Fibroblast of skin of back (primary cell): ENCODE measurements at regions not wholly inside any gene's neighbourhood (a gene's known extent, or its start where the extent isn't known, plus 50 kb on each side); places are given as distances from the start of the nearest gene placed in this dataset.

ENCODE experiments used
- DNase-seq: peaks from one replicate; pipeline ENCODE4 v3.0.0-alpha.2; 2013

DNA sequence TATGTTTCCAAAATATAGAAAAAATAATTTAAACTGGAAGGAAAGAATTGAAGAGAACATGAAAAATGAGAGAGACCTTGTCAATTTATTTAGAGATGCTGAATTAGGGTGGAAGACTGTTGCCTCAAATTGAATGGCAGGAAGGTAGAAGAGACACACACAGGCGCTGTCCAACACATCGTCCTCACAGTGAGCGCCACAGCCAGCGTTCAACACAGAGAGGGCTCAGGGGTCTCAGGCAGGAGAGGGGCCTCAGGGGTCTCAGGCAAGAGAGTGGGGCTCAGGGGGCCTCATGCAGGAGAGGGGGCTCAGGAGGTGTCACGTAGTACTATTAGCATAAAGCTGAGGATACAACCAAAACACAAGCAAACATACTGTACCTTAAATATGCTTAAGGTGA is 65.7 kb downstream of the TMEM18 start:
- DNase-seq, result no peak

DNA sequence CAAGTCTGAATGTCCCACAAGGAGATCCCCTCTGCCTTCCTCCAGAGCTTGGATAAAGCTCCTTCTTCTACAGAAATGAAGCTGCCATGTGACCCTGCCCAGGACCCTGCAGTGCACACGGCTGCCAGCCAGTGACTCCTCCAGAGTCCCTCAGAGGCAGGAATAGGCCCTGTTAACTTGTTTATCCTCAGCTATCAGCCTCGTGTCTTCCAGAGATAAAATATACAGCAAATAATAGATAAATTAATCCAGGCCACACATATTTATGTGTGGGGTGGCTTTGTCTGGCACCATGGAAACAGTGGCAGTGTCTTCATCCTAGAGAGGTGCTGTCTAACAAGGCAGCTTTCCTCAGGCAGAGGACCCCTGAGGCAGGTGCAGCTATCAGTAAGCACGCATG is 66.7 kb downstream of the TMEM18 start:
- DNase-seq, result no peak

DNA sequence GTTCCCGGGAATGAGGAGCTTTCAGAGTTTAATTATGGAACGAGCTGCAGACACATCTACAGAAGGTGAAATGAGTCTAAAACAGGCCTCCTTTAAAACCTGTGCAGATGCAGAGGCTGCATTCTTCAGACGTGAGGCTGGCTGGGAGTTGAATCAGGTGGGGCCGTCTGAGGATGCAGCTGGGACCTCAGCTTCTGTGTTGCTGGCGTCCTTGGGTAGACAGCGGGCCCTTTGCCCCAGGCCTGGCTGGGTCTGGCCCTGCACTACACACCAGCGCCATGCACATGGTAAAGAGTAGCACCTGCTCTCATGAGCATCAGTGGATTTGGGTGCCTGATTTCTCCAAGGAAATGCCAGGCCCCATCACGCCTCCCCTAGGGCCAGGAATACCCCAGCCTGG is 67.3 kb downstream of the TMEM18 start:
- DNase-seq, result no peak

DNA sequence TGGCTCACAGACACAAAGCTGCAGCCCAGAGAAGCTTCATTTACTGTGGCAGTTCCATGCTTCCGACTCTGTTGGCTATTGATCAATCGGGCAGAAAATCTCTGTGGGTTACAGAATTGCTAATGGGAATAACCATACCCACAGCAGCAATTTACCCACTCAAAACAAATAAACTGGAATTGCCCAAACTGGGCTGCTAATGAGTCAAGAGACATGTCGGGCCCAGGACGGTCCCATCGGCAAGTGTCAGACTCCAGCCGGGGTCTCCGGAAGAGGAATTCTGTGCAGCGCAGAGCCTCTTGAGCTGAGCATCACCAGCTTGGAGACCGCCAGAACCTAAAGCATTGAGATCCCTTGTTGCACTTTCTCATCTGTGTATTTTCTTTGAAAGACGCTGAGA is 67.8 kb downstream of the TMEM18 start:
- no peak for DNase-seq

DNA sequence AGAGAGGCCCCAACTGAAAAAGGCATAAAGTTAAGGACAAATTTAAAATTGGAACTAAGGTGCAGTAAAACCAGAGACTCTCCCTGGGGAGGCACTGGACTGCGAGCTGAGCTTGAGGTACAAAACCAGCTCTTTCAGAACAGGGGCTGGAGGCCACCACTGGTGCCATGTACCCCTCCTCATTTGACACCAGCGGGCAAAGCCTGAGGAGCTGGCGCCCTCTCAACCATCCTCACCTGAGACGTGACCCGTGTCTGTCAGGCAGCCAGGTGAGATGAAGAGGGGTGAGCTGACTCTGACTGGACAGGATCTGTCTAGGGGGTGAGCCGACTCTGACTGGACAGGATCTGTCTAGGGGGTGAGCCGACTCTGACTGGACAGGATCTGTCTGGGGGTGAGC is 68.5 kb downstream of the TMEM18 start:
- DNase-seq, result no peak

DNA sequence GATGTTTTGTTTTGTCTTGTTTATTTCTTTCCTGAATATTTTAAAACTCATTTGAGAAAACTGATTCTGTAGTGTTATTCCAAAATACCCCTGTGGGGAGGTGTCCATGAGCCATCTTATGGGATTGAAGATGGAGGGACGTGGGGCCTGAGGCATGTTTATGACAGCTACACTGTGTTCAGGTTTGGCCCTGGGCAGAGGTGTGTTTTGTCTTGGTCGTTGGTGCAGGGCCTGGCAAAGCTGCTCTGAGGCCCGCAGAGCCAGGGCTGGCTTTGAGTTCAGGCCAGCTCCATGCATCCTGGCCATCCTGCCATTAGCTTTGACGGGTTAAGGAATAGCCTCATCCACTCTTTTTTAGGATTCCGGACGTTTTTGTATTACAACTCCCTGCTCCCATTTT is 68.9 kb downstream of the TMEM18 start:
- DNase-seq, result no peak

DNA sequence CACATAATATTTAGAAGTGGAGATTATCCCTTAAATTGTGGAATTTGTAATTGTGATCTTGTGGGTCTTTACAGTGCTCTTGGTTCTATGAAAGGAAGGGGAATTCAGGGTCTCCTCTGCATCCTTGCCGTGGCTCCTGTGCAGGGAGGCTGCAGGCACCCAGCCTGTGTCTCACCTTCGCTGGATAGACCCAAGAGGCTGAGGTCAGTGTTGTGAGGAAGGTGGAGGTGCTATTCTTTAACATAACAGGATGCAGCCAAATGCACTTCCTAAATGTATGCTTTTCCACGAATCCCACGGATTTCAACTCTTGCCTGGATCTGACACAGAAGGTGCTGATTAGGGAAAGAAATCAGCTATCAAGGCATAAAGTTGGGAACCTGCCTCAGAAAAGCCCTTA is 69.5 kb downstream of the TMEM18 start:
- no peak for DNase-seq

DNA sequence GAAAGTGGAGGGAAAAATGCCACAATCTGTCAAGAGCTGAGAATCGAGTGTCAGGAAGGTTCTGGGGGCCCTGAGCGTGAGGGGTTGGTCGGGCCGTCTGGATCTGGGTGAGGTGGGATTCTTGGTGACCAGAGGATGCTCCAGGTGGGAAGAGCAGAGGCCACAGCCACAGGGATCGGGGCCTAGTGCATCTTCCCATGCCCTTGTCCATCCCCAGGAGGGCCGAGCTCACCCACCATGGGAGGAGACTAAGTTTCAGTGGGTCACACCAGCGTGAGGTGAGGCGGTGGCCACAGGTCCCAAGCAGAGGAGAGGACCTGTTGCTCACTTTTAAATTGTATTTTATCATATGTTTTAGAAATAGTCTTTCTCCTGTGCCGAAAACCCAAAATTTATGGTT is 70.0 kb downstream of the TMEM18 start:
- DNase-seq, result no peak

DNA sequence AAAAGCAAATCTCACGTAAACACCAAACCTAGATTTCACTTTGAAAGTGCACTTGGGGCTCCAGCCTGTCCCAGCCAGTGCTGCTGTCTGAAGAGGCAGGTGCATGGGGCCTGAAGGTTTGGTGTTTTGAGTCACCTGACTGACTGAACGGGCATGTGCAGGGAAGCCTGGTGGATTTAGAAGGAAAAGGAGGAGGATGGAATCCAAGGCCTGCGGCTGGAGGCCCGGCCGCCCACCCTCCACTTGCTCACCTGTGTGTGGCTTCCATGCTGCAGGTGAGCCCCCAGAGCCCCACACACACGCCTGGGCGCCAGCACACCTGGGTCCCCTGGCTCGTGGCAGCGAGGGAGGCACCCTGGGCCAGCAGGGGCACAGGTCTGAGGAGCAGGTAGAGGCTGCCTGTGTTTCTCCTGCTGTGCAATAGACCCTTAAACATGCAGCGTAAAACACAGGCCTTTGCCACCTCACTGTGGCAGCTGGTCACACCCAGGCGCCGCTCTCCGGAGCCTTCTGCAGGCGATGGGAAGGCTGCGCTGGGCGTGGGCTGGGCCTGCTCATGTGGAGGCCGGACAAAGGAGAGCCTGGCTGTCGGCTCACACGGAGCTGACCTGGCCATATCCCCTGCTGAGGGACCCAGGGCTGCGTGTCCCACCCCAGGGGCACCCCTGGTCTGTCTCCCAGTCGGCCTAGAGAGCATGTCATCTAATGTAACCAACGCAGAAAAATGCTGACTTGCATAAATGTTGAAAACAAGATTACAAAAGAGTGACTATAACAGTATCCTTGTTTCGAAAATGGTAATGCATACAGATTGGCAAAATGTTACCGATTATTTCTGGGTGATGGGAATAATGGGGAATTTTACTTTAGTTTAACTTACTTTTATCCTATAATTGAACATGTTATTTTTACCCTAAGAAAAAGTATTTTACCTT is 71.3 kb downstream of the TMEM18 start:
- no peak for DNase-seq

DNA sequence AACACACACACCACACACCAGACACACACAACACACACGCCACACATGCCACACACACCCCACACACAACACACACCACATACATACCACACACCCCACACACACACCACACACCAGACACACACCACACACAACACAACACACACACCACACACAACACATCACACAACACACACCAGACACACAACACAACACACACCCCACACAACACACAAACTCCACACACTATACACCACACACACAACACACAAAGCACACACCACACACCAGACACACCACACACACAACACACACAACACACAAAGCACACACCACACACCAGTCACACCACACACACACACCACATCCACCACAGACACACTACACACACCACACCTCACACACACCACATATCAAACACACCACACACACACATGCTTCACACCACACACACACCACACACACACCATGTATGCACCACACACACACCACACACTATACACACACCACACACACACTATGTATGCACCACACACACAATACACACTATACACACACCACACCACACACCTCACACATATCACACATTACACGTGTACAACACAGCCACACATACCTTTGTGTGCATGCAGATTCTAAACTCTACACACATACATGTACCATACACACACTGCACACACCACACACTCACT is 72.2 kb downstream of the TMEM18 start:
- no peak for DNase-seq

DNA sequence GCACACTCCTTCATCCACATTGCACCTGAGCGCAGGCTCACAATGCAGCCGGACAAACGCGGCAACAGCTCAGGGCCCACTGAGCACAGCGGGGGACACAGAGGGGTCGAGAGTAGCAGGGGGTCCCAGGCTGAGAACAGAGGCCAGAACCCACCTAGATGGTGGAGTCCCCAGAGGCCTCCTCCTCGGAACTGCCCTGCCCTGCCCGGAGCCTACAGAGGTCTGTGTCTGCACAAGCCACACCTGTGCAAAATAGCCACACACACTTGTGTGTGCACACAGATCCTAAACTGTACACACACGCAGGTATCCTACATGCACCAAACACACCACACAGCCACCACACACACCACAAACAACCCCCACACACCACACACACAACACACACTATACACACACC is 72.8 kb downstream of the TMEM18 start:
- DNase-seq, result no peak

DNA sequence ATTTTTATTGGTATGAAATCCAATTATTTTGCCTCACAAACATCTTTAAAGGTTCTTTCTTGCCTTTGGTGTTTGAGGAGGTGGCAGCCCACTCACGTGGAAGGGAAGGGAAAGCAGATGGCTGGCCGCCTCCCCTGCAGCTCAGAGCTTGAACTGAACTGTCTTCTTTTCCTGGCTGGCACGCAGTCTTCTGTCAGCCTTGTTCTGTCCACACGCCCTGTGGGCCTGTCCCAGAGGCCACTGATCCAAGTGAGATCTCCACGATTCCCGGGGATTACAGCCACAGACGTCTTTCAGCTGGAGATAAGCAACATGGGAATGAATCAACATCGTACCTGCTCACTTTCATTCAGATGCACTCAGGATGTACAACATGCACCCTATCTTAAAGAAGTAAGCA is 73.3 kb downstream of the TMEM18 start:
- no peak for DNase-seq

DNA sequence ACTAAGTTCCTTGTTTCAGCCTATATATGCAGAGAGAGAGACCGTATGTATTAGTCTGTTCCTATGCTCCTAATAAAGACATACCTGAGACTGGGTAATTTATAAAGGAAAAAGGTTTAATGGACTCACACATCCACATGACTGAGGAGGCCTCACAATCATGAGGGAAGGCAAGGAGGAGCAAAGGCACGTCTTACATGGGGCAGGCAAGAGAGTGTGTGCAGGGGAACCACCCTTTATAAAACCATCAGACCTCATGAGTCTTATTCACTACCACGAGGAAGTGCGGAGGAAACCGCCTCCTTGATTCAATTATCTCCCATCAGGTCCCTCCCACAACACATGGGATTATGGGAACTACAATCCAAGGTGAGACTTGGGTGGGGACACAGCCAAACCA is 73.8 kb downstream of the TMEM18 start:
- DNase-seq, result no peak

DNA sequence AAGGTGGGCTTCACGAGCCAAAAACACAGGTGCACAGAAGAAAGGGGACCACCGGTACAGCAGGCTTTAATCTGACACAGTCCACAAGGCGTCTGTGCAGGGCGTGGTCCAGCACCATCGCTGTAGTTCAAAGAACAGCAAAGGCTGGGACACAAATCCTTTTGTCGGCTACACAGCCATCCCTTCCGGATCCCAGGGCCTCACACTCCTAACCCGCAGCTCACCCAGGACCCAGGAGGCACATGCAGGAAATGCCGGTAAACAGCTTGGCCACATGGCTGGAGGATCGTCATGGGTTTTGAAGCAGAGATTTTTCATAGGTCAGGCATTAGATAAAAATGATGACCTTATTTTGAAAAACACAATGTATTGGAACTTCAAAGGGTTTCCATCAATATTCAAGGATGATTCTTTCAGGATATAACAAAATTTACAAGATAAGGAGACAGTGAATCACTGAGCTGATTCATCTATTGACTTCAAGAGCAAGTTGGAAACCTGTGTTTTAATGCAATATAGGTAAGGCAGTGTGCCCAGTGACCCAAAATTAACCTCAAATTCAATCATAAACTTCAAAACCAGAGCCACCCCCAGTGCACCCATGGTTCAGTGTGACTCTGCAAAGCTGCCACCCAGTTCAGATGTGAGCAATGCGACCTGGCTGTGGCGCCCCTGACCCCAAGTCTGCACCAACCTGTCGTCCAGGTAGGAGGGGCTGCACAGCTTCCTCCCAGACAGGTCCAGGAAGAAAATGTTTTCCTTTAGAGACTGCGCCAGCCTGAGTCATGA is 74.4 kb downstream of the TMEM18 start:
- DNase-seq, result no peak

DNA sequence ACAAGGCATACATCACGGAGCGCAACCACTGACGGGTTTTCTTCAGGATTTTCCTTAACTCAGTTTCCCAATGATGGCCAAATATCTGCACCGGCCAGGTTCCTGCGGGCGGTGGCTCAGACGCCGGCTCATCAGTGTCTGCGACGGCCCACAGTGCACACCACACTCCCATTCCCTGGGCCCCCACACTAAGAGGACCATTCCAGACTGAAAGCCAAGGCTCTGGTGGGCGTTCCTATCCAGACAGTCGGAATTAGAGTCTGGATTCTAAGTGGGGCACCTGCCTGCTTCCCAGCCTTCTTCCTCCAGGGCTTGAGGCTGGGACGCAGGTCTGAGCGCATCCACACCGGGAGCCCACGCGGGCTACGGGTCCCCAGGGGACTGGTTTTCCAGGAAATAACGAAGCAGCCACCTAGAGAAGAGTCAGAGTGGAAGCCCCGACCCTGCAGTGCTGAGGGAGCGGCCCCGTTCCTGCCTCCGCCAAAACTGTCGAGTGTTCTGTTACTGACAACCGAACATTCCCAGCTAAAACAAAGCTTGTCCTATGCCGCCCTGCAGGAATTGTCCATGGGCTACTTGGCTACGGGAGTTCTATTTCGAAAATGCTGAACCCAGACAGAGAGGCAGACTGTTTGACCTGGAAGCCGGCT is 75.3 kb downstream of the TMEM18 start:
- DNase-seq, result no peak

DNA sequence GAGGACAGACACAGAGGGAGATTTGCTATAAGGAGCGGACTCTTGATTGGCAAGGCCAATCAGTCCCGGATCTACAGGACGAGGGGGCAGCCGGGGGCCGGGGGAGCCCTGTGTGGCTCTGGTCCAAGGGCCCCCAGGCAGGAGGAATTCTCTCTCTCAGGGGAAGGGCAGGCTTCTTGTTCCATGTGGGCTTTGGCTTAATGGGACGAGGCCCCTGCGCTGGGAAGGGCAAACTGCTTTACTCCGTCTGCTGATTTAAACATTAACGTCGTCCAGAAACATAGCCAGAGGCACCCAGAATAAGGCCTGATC is 75.9 kb downstream of the TMEM18 start:
- DNase-seq, result no peak

DNA sequence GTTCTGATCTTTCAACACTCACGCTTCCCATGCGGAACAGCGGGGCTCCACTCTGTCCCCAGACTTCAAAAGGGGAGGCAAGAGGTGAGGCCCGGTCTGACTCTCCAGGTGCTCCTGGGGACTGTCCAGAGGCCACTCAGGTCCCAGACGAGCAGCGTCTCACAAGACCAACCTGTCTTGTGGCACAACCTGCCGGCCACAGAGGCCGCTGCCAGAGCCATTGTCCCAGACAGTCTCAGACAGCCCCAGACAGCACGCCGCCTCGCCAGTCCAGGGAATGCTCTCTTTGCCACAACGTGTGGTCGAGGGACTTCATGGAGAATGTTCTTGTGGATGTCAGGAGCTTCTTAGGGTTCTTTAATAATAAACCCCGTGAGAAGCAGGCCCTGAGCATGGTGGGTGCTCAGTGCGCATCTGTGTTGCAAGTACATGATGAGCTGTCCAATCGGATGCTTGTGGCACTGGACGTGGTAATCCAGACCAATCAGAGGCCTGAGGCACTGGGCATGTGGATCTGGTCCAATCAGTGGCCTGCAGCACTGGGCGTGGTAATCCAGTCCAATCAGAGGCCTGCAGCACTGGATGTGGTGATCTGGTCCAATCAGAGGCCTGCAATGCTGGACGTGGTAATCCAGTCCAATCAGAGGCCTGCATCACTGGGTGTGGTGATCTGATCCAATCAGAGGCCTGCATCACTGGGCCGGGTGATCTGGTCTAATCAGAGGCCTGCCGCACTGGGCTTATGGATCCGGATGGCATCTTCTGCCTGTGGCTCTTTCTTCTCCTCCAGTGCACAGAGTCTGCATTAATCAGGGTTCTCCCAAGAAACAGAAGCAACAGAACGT is 76.4 kb downstream of the TMEM18 start:
- DNase-seq, result no peak

DNA sequence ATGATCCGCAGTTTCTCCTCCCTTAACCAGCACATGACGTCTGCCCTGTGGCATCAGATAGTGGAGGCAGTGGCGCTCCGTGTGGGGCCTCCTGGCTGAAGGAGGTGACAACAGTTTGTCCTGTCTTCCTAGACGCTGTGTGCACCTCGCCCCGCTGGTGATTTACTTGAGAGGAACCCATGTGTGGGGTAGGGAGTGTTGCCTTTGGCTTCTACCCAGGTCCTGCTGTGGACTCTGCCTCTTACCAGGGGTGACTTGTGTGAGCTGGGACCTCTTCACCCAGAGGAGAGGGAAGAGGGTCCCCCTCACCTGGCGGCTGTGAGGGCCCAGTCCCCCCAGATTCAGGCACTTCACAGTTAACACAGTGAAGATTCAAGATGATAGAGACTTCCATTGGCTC is 77.6 kb downstream of the TMEM18 start:
- DNase-seq, result no peak

DNA sequence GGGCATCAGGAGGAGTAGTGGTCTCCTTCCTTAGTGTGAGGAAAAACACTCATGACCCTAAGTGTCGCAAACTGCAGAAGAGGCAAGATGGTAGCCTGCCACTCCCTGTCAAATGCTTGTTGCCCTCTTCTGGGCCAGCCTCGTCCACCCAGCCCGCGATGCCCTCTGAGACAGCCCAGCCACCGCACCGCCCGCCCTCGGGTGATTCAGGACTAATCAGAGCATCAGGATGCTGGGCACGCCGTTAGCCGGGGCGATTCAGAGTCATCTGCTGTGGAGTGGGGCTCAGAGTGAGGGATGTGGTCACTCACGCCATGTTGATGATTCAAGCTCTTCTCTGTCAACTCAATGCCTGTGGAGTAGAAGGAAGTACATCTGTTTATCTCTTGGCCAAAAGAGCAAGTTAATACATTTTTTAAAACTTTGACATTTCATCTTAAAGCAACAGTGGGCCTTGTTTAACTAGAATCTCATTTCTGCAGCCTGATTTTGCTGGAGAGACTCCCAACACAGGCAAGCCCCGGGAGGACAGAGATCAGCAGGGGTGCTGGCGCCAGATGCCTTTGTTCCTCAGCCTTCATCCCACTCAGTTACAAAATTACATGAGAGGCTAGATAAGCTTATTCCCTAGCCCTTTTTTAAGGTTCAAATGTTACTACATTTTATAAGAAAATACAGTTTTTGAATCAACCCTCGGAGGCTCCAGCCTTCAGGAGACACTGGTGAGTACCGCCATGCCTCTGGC is 79.0 kb downstream of the TMEM18 start:
- DNase-seq, result no peak

DNA sequence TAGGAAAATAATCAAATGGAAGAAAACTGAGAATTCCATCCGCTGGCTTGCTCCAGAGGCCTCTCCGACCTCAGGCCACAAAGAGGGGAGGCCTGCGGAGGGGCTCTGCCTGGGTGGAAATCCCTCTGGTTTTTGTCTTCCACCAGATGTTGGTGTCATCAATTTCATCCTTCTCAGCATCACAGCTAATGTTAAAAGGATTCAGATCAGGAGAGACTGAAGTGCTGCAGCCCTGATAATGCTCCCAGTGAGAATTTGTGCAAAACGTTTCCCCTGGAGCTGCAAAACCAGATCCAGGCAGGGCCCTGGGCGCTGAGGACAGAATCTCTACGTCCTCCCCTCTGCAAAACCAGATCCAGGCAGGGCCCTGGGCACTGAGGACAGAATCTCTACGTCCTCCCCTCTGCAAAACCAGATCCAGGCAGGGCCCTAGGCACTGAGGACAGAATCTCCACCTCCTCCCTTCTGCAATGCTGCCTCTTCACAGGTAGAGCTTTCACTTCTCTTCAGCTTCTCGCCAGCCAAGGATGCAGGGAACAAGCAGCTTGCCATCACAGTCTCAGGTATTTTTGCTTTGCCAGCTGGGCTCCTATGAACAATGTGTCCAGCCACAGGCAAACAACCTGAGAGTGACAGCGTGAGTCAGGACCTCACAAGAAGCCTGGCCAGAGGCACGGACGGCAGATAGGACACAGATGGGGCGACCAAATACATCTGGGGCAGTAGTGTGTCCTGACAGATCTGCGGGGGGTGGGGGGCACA is 81.2 kb downstream of the TMEM18 start:
- DNase-seq, result no peak
